ENCODE measurements at regions not wholly inside any gene's neighbourhood (a gene's known extent, or its start where the extent isn't known, plus 50 kb on each side); places are given as distances from the start of the nearest gene placed in this dataset.

- TF ChIP-seq, protein P1, sequence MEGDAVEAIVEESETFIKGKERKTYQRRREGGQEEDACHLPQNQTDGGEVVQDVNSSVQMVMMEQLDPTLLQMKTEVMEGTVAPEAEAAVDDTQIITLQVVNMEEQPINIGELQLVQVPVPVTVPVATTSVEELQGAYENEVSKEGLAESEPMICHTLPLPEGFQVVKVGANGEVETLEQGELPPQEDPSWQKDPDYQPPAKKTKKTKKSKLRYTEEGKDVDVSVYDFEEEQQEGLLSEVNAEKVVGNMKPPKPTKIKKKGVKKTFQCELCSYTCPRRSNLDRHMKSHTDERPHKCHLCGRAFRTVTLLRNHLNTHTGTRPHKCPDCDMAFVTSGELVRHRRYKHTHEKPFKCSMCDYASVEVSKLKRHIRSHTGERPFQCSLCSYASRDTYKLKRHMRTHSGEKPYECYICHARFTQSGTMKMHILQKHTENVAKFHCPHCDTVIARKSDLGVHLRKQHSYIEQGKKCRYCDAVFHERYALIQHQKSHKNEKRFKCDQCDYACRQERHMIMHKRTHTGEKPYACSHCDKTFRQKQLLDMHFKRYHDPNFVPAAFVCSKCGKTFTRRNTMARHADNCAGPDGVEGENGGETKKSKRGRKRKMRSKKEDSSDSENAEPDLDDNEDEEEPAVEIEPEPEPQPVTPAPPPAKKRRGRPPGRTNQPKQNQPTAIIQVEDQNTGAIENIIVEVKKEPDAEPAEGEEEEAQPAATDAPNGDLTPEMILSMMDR (IDR thresholded peaks at IDR 0.05) = no peak
- TF ChIP-seq POLR2A (IDR thresholded peaks at IDR 0.05) (no peak), EP300 (IDR thresholded peaks at IDR 0.05) (no peak), POLR2AphosphoS5 (IDR thresholded peaks at IDR 0.05) (no peak)
These were observed 302.9 kb downstream of the ZNF536 start for GRCh38 chr19:30675086-30675485.

Data from gastroesophageal sphincter (tissue), 3 donors.